HG02610 (cell line): ENCODE measurements at regions not wholly inside any gene's neighbourhood (a gene's known extent, or its start where the extent isn't known, plus 50 kb on each side); places are given as distances from the start of the nearest gene placed in this dataset.
"Not testable (repeated sequence)": the region's sequence is repeated elsewhere in the genome, so short reads cannot be mapped to it uniquely, and the experiment has no call there.

Source experiments
- ATAC-seq: cut with Tn5 transposase; IDR thresholded peaks from one replicate; pipeline ENCODE4 v1.9.1; 2021; ENCODE audit warnings: mild to moderate bottlenecking, moderate library complexity; ENCODE audit not compliant: unreplicated experiment

GRCh38 chr20:11162026-11162775, 488.4 kb upstream of the JAG1 start:
- ATAC-seq, result no peak

DNA sequence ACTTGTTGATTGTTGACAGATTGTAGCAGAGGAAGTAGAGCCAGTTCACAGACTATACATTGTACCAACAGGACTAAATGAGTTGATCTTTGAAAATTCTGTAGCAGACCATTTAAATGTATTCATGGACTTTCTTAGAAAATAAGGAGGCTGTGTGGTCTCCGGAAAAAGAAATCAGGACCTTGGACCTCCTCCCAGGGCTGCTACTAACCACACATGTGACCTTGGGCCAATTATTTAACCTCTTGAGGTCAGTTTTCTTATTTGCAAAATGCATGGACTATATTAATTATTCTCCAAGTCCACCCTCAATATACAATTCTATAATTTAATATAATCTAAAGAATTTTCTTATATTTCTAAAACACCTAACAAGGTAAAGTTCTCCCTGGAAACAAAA, 492.0 kb upstream of the JAG1 start:
- no peak for ATAC-seq

DNA sequence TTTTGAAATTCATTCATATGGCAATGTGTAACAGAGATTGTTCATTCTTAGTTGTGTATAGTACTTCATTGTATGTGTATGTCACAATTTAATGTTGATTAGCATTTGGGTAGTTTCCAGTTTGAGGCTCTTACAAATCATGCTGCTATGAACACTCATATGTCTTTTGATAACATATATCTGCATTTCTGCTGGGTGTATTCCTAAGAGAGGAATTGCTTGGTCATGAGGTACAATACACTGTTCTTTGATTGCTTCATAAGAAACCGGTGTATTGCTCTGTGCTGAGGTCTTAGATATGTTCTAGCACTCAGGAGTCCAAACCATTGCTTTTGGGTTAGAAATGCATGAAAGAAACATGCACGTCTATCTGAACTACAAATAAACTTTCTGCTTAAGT, 492.9 kb upstream of the JAG1 start:
- ATAC-seq, result no peak

- no peak for ATAC-seq
Measured at GRCh38 chr20:11168026-11168425, 494.2 kb upstream of the JAG1 start.

- ATAC-seq, result no peak
Measured at GRCh38 chr20:11170025-11170424, 496.2 kb upstream of the JAG1 start.

- ATAC-seq, result no peak
Measured at GRCh38 chr20:11170565-11170964, 496.8 kb upstream of the JAG1 start.

- no peak for ATAC-seq
Measured at GRCh38 chr20:11172881-11173280, 499.1 kb upstream of the JAG1 start.

GRCh38 chr20:11173916-11174315, 500.1 kb upstream of the JAG1 start:
- ATAC-seq, result no peak

DNA sequence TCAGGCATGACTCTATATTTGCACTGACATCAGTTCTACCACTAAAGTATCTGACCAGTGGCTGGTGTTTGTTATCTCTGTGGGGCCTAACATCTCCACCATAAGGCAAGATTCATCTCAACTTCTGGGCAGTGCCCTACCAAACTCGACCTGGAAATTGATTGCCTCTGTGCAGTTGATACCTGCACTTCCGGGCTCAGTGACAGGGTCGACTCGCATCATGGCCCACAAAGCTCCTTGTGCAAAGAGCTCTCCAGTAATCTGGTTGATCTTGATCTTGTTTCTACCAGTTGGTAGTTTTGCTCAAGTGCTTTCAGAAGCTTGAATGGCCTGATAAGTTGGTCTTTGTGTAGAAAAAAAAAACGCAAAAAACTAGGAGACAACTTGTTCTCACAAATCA, 501.1 kb upstream of the JAG1 start:
- no peak for ATAC-seq

GRCh38 chr20:11176431-11176830, 502.6 kb upstream of the JAG1 start:
- ATAC-seq, result no peak

DNA sequence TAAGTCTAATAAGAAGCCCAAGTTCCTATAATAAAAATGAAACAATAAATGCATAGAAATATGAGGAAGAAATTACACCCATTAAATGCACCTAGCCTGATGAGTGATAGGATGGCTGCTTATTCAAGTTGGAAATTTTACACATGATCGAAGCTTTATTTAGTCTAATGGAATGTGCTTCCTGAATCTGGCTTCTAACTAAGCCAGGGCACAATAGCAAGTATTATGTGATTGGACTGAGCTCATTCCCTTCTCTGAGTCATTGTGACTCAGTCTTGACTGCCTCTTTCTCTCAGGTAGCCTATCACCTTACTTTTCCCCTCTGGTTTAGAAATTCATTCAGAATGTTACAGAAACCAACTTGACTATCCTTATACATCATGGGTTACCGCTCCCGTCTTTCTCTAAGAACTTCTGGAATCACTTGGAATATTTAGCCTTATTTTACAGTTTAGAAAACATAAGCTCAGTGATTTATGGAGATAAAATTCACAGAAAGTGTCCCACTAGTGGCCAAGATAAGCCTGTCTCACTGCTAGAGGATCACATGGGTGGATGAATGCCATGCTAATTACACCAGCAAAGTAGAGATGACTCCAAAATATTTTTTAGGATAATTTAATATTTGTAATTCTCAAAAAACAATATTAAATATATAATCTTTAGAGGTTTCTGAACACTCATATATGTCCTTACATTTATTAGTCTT, 505.3 kb upstream of the JAG1 start:
- ATAC-seq, result no peak

DNA sequence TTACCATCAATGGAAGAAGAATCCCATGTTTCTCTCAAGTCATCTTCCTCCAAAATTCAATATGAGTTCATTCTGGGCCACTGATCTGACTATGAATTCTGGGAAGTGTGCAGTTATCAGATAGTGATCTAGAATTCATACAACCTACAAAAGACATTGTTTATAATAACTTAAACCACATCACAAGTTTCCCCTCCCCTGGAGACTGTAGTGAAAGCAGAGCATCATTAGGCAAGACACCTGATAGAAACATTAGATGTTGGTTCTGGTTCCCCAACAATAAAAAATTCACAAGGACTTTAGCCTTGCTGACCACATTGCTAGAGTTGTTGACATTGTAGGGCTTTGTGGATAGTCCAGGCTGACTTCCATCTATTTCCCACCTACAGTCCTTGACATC, 506.4 kb upstream of the JAG1 start:
- ATAC-seq, result no peak

DNA sequence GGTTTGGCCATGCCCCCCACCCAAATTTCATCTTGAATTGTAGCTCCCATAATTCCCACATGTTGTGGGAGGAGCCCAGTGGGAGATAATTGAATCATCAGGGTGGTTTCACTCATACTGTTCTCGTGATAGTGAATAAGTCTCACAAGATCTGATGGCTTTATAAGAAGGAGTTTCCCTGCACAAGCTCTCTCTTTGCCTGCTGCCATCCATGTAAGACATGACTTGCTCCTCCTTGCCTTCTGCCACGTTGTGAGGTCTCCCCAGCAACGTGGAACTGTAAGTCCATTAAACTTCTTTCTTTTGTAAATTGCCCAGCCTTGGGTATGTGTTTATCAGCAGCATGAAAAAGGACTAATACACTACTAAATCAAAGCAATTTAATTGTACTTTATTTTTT, 507.3 kb upstream of the JAG1 start:
- not testable (repeated sequence) for ATAC-seq

DNA sequence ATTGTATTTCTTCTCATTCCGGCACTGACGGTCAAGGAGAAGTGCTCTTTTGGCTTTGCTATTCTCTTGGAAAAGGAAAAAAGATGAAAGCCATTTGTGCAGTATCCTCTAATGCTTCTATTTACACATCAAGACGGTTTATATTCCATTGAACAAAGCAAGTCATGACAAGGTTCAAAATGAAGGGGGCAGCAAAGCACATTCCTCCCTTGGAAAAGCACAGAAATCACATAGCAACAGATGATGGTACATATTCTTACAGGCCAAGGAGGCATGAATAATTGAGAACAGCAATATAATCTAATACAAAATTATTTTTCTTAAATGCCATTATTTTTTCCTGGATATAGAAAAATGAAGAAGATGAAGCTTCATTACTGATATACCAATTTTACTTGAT, 508.2 kb upstream of the JAG1 start:
- ATAC-seq, result no peak

GRCh38 chr20:11182720-11183119, 508.9 kb upstream of the JAG1 start:
- ATAC-seq, result no peak

DNA sequence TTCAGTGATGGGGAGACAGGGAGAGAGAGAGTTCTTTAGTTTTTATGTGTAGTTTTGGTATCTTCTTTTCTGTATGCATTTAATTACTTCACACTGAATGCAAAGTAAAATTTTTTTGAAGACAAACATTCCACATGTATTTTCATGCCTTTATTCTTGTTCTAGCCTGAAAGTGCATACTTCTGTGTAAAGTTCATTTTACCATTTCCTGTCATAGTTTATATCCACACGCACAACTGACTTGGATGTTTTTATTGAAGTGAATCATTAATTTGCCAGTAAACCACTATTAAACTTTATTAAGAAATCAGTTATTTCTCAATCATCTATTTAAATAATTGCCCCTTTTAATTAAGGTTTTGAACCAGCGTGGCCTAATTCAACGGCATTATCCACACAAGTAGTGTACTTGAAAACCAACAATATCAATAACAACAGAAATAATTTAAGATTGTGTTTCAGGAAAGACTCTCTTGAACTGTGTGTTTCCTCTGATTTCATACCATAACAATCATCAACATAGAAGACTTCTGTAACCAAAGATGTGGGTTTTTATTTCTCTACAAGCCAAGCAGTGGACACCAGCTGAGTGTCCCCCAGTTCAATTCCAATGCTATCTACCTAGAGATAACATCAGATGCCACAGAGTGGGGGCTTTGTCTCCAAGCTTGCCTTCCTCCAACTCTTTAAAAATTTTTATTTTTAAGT, 512.7 kb upstream of the JAG1 start:
- ATAC-seq, result no peak

DNA sequence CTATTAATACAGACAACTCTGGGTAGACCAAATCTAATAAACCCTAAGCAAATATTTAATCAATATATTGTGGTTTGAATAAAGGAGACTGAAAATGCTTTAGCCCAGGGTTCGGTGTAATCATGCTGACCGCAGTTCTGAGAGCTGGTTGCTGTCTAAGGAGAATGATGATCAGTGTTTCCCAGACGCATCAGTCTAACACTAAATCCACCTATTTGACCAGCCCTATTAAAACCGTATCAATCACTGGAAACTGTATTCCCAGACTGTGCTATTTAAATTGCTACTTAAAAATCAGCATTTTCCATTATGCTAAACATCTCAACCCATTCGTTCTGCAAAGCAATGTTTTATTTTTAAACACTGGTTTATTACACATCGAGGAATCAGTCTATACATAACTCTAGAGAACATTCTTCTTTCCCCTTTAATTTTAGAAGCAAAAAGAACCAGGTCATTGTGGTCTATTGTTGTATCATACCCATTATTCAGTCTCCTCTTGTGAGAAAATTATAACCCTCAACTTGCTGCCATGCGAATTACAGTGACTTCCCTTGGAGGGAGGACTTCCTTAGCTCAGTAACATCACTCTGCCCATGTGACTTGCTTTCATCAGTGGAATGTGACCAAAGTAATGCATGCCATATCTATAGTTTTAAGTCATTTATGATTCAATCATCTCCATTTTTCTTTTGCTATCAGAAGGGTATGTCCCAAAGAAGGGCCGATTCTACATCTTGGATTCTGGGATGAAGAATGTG, 515.2 kb upstream of the JAG1 start:
- ATAC-seq, result no peak

GRCh38 chr20:11190741-11191140, 516.9 kb upstream of the JAG1 start:
- no peak for ATAC-seq

DNA sequence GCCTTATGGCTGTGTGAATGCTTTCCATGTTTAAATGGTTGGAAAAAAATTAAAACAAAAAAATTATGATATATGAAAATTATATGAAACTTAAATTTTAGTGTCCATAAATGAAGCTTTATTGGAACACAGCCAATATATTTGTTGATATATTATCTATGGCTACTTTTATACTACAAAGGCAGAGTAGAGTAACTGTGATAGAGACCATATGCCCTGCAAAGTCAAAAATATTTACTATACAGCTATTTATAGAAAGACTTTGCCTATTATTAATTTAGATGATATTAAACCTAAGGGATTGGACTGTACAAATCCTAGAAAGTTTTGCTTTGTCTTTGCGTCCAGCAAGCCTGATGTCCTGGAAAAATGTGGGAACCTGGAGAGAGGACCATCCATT, 518.3 kb upstream of the JAG1 start:
- no peak for ATAC-seq

- no peak for ATAC-seq
Measured at GRCh38 chr20:11193241-11193640, 519.4 kb upstream of the JAG1 start.

DNA sequence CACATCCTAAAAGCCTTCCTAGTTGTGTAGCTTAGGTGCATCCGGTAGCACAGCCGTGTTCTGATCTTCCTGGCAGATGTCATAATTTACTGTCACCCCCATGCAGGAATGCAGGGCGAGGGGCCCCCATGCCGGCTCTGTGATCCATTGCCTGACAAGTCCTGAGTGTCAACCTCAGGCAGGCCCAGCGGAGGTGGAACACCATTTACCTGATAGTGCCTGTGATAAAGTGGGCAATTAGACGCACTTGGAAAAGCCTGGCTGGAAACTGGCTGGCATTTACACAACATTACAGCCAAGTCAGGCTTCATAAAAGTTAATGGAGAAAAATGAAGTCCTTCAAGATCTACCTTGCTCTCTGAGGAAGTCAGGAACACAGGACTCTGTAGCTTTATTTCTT, 521.4 kb upstream of the JAG1 start:
- no peak for ATAC-seq
